Fibroblast of villous mesenchyme (primary cell): ENCODE measurements at regions not wholly inside any gene's neighbourhood (a gene's known extent, or its start where the extent isn't known, plus 50 kb on each side); places are given as distances from the start of the nearest gene placed in this dataset.

Experiments used
- DNase-seq: peaks from one replicate; pipeline ENCODE4 v3.0.0-alpha.2; 2010; ENCODE audit warnings: low read depth
- H3K4me3 ChIP-seq: 2 replicates; pipeline ENCODE4 v1.5.1; 2011; ENCODE audit warnings: low read depth, mild to moderate bottlenecking, low read length
- CTCF ChIP-seq: IDR thresholded peaks from 2 replicates; pipeline ENCODE4 v1.5.1; 2012; ENCODE audit warnings: low read depth, mild to moderate bottlenecking, low read length; ENCODE audit not compliant: insufficient read depth

- H3K4me3 ChIP-seq: no peak overlapping the region
- no peak for DNase-seq
- no peak for TF ChIP-seq CTCF
Measured at GRCh38 chr16:54706406-54706805, 224.3 kb upstream of the IRX5 start.

- TF ChIP-seq CTCF: no peak
- DNase-seq: no peak
Measured at GRCh38 chr16:54703339-54703738, 227.3 kb upstream of the IRX5 start.

GRCh38 chr16:54699656-54700055 lies 231.0 kb upstream of the IRX5 start:
- no peak for TF ChIP-seq CTCF
- no peak for DNase-seq
- H3K4me3 ChIP-seq: no peak overlapping the region

More at GRCh38 chr16:54703339-54703738, 227.3 kb upstream of the IRX5 start:
- H3K4me3 ChIP-seq: no peak overlapping the region

GRCh38 chr16:54697677-54698076 lies 233.0 kb upstream of the IRX5 start:
- DNase-seq: no peak
- no peak overlapping the region for H3K4me3 ChIP-seq
- no peak for TF ChIP-seq CTCF

- TF ChIP-seq CTCF: no peak
- no peak overlapping the region for H3K4me3 ChIP-seq
- no peak for DNase-seq
Measured at GRCh38 chr16:54696970-54697369, 233.7 kb upstream of the IRX5 start.

- H3K4me3 ChIP-seq: no peak overlapping the region
- no peak for TF ChIP-seq CTCF
- no peak for DNase-seq
Measured at GRCh38 chr16:54696522-54696921, 234.1 kb upstream of the IRX5 start.

- TF ChIP-seq CTCF: no peak
- H3K4me3 ChIP-seq: no peak overlapping the region
- no peak for DNase-seq
Measured at GRCh38 chr16:54694651-54695050, 236.0 kb upstream of the IRX5 start.
